WTC11 (cell line): ENCODE measurements at regions not wholly inside any gene's neighbourhood (a gene's known extent, or its start where the extent isn't known, plus 50 kb on each side); places are given as distances from the start of the nearest gene placed in this dataset.

Source experiments
- ATF2 ChIP-seq: sonication (generic); formaldehyde crosslinking; IDR thresholded peaks from 2 replicates; pipeline ENCODE4 v1.8.1; 2022; ENCODE audit warnings: low read depth, missing genetic modification reagents, borderline replicate concordance
- CTCF ChIP-seq: fragments of 200-600 bp; IDR thresholded peaks from 2 replicates; pipeline ENCODE4 v1.8.0; 2022; ENCODE audit warnings: antibody characterized with exemption
- IRF2 ChIP-seq: sonication (generic); formaldehyde crosslinking; IDR thresholded peaks from 2 replicates; pipeline ENCODE4 v1.8.0; 2022; ENCODE audit warnings: low read depth, missing genetic modification reagents, borderline replicate concordance
- JUN ChIP-seq: sonication (generic); formaldehyde crosslinking; IDR thresholded peaks from 2 replicates; pipeline ENCODE4 v1.8.0; 2023; ENCODE audit warnings: mild to moderate bottlenecking, missing genetic modification reagents
- NR2C2 ChIP-seq: sonication (generic); formaldehyde crosslinking; IDR thresholded peaks from 2 replicates; pipeline ENCODE4 v1.8.0; 2022; ENCODE audit warnings: mild to moderate bottlenecking, missing genetic modification reagents
- SP1 ChIP-seq: sonication (generic); formaldehyde crosslinking; conservative IDR thresholded peaks from 2 replicates; pipeline ENCODE4 v1.8.1; 2022; ENCODE audit warnings: missing genetic modification reagents
- USF2 ChIP-seq: sonication (generic); formaldehyde crosslinking; IDR thresholded peaks from 2 replicates; pipeline ENCODE4 v1.8.1; 2023; ENCODE audit warnings: mild to moderate bottlenecking, missing genetic modification reagents, moderate library complexity
- ZNF121 ChIP-seq: sonication (generic); formaldehyde crosslinking; IDR thresholded peaks from 2 replicates; pipeline ENCODE4 v1.8.0; 2023; ENCODE audit warnings: missing genetic modification reagents
- ZNF396 ChIP-seq: fragments of 250-450 bp; sonication (Bioruptor Pico); IDR thresholded peaks from 2 replicates; pipeline ENCODE4 v1.8.0; 2021; ENCODE audit warnings: mild to moderate bottlenecking, moderate library complexity, borderline replicate concordance
- TF ChIP-seq, protein P1 (sequence below): sonication (generic); formaldehyde crosslinking; IDR thresholded peaks from 2 replicates; pipeline ENCODE4 v1.8.0; 2022; ENCODE audit warnings: missing genetic modification reagents
- TF ChIP-seq, protein P2 (sequence below): sonication (generic); formaldehyde crosslinking; IDR thresholded peaks from 2 replicates; pipeline ENCODE4 v1.8.0; 2022; ENCODE audit warnings: mild to moderate bottlenecking, missing genetic modification reagents

GRCh38 chr4:35238793-35239192, 1005.5 kb downstream of the ARAP2 start:
- TF ChIP-seq CTCF (no peak), NR2C2 (no peak), USF2 (no peak), ZNF396 (CRISPR knock-in tag) (no peak), SP1 (CRISPR knock-in tag) (no peak), IRF2 (no peak), ZNF121 (CRISPR knock-in tag) (no peak), JUN (no peak), ATF2 (CRISPR knock-in tag) (no peak)
- TF ChIP-seq, protein P1, sequence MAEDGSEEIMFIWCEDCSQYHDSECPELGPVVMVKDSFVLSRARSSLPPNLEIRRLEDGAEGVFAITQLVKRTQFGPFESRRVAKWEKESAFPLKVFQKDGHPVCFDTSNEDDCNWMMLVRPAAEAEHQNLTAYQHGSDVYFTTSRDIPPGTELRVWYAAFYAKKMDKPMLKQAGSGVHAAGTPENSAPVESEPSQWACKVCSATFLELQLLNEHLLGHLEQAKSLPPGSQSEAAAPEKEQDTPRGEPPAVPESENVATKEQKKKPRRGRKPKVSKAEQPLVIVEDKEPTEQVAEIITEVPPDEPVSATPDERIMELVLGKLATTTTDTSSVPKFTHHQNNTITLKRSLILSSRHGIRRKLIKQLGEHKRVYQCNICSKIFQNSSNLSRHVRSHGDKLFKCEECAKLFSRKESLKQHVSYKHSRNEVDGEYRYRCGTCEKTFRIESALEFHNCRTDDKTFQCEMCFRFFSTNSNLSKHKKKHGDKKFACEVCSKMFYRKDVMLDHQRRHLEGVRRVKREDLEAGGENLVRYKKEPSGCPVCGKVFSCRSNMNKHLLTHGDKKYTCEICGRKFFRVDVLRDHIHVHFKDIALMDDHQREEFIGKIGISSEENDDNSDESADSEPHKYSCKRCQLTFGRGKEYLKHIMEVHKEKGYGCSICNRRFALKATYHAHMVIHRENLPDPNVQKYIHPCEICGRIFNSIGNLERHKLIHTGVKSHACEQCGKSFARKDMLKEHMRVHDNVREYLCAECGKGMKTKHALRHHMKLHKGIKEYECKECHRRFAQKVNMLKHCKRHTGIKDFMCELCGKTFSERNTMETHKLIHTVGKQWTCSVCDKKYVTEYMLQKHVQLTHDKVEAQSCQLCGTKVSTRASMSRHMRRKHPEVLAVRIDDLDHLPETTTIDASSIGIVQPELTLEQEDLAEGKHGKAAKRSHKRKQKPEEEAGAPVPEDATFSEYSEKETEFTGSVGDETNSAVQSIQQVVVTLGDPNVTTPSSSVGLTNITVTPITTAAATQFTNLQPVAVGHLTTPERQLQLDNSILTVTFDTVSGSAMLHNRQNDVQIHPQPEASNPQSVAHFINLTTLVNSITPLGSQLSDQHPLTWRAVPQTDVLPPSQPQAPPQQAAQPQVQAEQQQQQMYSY (CRISPR knock-in tag), result no peak
- TF ChIP-seq, protein P2, sequence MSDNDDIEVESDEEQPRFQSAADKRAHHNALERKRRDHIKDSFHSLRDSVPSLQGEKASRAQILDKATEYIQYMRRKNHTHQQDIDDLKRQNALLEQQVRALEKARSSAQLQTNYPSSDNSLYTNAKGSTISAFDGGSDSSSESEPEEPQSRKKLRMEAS, result no peak
